GM13976 (cell line): ENCODE measurements at regions not wholly inside any gene's neighbourhood (a gene's known extent, or its start where the extent isn't known, plus 50 kb on each side); places are given as distances from the start of the nearest gene placed in this dataset.

Experiments
- DNase-seq: peaks from one replicate; pipeline ENCODE4 v3.0.0; 2012; ENCODE audit warnings: low spot score
- in situ Hi-C: fragments of 300-500 bp; cut with MboI; formaldehyde crosslinking; loops from one replicate; pipeline ENCODE4 v1.12.0; 2022; ENCODE audit warnings: low sequenced_read_pairs, mixed read lengths, inconsistent platforms; ENCODE audit not compliant: unreplicated experiment
- TF ChIP-seq, protein P1 (sequence below): IDR thresholded peaks from 2 replicates; pipeline ENCODE4 v1.5.1; 2012; ENCODE audit warnings: borderline replicate concordance, mild to moderate bottlenecking; ENCODE audit not compliant: insufficient read depth; ENCODE audit errors: extremely low read depth, missing control alignments, control extremely low read depth

DNA sequence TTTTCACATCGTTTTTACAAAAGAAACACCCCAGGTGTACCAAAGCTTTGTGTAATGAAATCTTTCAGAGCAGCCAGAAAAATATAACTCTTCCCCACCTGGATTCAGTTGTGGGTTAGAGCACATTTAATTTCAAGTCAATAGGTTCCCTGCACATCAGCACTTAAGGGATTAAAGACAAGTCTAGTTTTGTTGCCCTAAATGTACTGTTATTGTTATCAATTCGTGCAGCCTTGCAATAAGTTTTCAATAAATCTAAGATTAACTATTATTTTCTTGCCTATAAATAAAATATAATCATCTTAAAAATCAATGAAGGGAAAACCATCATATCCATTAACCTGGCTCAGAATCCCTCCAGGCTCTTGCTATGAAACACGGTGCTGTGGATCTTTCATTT, 172.5 kb upstream of the CDIN1 start:
- in situ Hi-C loops = no loop called here
- DNase-seq = no peak
- TF ChIP-seq, protein P1, sequence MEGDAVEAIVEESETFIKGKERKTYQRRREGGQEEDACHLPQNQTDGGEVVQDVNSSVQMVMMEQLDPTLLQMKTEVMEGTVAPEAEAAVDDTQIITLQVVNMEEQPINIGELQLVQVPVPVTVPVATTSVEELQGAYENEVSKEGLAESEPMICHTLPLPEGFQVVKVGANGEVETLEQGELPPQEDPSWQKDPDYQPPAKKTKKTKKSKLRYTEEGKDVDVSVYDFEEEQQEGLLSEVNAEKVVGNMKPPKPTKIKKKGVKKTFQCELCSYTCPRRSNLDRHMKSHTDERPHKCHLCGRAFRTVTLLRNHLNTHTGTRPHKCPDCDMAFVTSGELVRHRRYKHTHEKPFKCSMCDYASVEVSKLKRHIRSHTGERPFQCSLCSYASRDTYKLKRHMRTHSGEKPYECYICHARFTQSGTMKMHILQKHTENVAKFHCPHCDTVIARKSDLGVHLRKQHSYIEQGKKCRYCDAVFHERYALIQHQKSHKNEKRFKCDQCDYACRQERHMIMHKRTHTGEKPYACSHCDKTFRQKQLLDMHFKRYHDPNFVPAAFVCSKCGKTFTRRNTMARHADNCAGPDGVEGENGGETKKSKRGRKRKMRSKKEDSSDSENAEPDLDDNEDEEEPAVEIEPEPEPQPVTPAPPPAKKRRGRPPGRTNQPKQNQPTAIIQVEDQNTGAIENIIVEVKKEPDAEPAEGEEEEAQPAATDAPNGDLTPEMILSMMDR = no peak

DNA sequence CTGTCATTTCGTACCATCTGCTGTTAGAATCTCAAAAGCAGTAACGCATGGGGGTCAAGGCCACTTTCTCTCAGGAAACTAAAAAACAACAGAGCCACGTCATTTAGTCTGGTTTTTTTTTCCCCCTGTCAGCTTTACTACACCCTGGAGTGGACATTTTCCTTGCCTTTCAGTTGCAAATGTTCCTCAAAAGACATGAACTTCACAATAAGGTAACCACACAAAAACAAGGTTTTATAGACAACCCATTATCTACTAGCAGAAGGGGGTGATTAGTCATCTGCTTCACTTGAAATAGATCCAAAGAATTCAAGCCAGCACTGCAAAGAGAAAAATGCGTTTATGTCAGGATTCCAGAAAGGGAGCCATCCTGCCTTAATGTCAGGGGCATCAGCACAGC, 171.8 kb upstream of the CDIN1 start:
- DNase-seq = no peak
- TF ChIP-seq, protein P1 = no peak
- in situ Hi-C loops = no loop called here

DNA sequence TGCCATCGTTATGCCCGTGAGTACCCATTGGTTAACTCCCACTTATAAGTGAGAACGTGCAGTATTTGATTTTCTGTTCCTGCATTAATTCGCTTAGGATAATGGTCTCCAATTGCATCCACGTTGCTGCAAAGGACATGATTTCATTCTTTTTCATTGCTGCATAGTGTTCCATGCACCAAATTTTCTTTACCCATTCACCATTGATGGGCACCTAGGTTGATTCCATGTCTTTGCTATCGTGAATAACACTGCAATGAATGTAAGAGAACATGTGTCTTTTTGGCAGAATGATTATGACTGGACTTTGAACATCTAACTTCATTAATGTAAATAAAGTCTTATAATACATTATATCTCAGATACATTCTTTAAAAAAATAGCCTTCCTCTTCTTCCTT, 169.6 kb upstream of the CDIN1 start:
- DNase-seq = no peak
- TF ChIP-seq, protein P1 = no peak
- in situ Hi-C loops = no loop called here

DNA sequence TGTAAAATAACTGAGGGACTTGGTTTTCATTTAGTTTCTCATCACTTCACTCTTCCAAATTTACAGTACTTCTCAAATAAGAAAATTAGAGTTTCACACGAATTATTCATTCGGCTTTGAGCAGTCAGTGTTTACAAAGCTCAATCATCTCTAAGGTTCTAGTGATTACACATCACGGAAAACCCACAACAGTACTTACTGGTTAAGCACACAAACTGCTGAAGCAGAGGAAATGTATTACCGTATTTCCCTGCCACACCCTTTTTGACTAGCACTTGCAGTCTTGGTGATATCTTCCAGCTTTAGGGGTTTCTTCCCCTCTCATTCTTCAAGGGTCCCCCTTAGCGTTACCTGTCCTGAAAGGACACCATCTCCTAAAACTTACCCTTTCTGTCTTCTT, 164.8 kb upstream of the CDIN1 start:
- TF ChIP-seq, protein P1 = no peak
- no peak for DNase-seq
- in situ Hi-C loops = no loop called here

DNA sequence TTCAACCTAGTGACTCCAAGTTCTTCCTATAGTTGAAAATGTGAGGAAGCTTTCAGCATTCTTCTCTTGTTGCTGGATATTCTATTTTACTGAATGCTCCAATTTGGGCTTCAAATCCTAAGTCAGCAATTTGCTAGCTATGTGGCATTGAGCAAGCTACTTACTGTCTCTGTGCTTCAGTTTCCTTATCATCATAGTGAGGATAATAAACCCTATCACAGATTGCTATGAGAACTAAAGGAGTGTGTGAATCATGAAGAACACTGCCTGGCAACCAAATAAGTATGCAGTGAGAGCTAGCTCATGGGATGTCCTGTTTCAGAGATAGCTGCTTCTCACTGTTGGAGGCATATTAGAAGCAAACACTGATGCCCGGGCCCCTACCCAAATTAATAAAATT, 163.8 kb upstream of the CDIN1 start:
- TF ChIP-seq, protein P1 = no peak
- no peak for DNase-seq
- in situ Hi-C loops = no loop called here

DNA sequence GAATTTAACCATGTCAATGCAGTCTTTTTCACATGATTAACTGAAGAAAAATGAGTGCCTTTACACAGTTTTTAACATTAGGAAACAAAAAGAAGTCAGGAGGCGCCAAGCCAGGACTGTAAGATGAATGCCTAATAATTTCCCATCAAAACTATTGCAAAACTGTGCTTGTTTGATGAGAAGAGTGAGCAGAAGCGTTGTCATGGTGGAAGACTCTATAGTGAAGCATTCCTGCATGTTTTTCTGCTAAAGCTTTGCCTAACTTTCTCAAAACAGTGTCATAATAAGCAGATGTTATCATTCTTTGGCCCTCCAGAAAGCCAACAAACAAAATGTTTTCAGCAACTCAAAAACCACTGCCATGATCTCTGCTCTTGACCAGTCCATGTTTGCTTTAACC, 156.8 kb upstream of the CDIN1 start:
- no peak for DNase-seq
- in situ Hi-C loops = no loop called here

More for the DNA sequence above, 156.8 kb upstream of the CDIN1 start:
- TF ChIP-seq, protein P1 = no peak
